HepG2 (cell line): ENCODE measurements at regions not wholly inside any gene's neighbourhood (a gene's known extent, or its start where the extent isn't known, plus 50 kb on each side); places are given as distances from the start of the nearest gene placed in this dataset.

Experiments used
- ATAC-seq: fragments of 200-7000 bp; cut with Tn5 transposase; 3 replicates; pipeline ENCODE4 v1.9.1; 2020; ENCODE audit warnings: mild to moderate bottlenecking, moderate library complexity
- BruUV-seq: library from RNA; stranded (reverse); fragments of 400-500 nt; replicated peaks from 2 replicates; lab custom pipeline; 2021; lab: Mats Ljungman, UMichigan
- CTCF ChIA-PET: fragments of 300-600 bp; formaldehyde crosslinking; extraction: SDS; loops from one replicate; lab custom pipeline; 2021; ENCODE audit warnings: low total read pairs, inconsistent platforms, low intra/inter-chr PET ratio; lab: Yijun Ruan, JAX
- POLR2A ChIA-PET: fragments of 350-600 bp; sonication (Branson Sonifier 250); formaldehyde crosslinking; loops from one replicate; lab custom pipeline; 2020; ENCODE audit warnings: antibody characterized with exemption, inconsistent platforms; lab: Yijun Ruan, JAX
- DNase-seq: peaks from one replicate; pipeline ENCODE4 v3.0.0-alpha.2; 2015; ENCODE audit warnings: low spot score
- FAIRE-seq: peaks from 3 replicates; lab custom pipeline; 2011; peaks lifted over from hg19 to GRCh38; lab: Jason Lieb, UNC
- H2AFZ ChIP-seq: one replicate; pipeline ENCODE4 v1.6.1; 2011; ENCODE audit warnings: low read length, inconsistent platforms
- H3K27ac ChIP-seq: fragments of 300-600 bp; 3 replicates; pipeline ENCODE4 v1.8.0; 2011; ENCODE audit warnings: mixed run types, mild to moderate bottlenecking, mixed read lengths, low read length, inconsistent platforms; ENCODE audit not compliant: insufficient read depth; ENCODE audit errors: extremely low read length
- H3K27me3 ChIP-seq, 2 experiments: fragments of 200-600 bp in 1 of 2; 2 replicates in 1 of 2; 3 replicates in 1 of 2; pipeline versions ENCODE4 v1.6.0 to v1.8.0; 2011; ENCODE audit warnings: low read length in 2 of 2, mild to moderate bottlenecking in 2 of 2, moderate library complexity in 2 of 2, inconsistent platforms in 1 of 2; ENCODE audit not compliant: insufficient read depth in 2 of 2, control insufficient read depth in 1 of 2
- H3K36me3 ChIP-seq, 2 experiments: fragments of 200-600 bp in 1 of 2; replicated peaks in 1 of 2; 2 replicates in 1 of 2; 3 replicates in 1 of 2; pipeline versions ENCODE4 v1.5.1 to v1.8.0; 2011; ENCODE audit warnings: low read length in 2 of 2, inconsistent platforms in 1 of 2; ENCODE audit not compliant: insufficient read depth in 2 of 2, control insufficient read depth in 1 of 2
- H3K4me1 ChIP-seq: 2 replicates; pipeline ENCODE4 v1.5.1; 2012; ENCODE audit warnings: low read length, inconsistent platforms; ENCODE audit not compliant: insufficient read depth
- H3K4me2 ChIP-seq: 2 replicates; pipeline ENCODE4 v1.6.0; 2011; ENCODE audit warnings: low read depth, low read length, inconsistent platforms
- H3K4me3 ChIP-seq, 3 experiments: fragments of 200-600 bp in 1 of 3; sonication (generic), shearing (Covaris generic) in 1 of 3; replicated peaks in 1 of 3; 2 replicates each; pipeline ENCODE4 v1.5.1; 2011 to 2016; ENCODE audit warnings: low read length in 3 of 3, inconsistent platforms in 2 of 3, low read depth in 2 of 3, mild to moderate bottlenecking in 2 of 3, control low read depth in 1 of 3, mixed read lengths in 1 of 3; ENCODE audit not compliant: insufficient read depth in 1 of 3
- H3K79me2 ChIP-seq: one replicate; pipeline ENCODE4 v1.6.1; 2011; ENCODE audit warnings: low read length, inconsistent platforms; ENCODE audit not compliant: insufficient read depth
- H3K9ac ChIP-seq: 2 replicates; pipeline ENCODE4 v1.6.0; 2011; ENCODE audit warnings: mild to moderate bottlenecking, low read depth, low read length, inconsistent platforms; ENCODE audit not compliant: insufficient read depth
- H3K9me3 ChIP-seq: 2 replicates; pipeline ENCODE4 v1.5.1; 2012; ENCODE audit warnings: mild to moderate bottlenecking, low read length
- H4K20me1 ChIP-seq: 2 replicates; pipeline ENCODE4 v1.6.0; 2011; ENCODE audit warnings: inconsistent platforms, mild to moderate bottlenecking, low read length, moderate library complexity; ENCODE audit not compliant: insufficient read depth
- GMEB2 ChIP-seq: IDR thresholded peaks from 2 replicates; pipeline ENCODE4 v1.6.1; 2016; ENCODE audit warnings: missing biosample characterization, missing genetic modification reagents, low read depth
- HHEX ChIP-seq: IDR thresholded peaks from 2 replicates; pipeline ENCODE4 v1.6.1; 2016; ENCODE audit warnings: control low read depth
- HNRNPLL ChIP-seq: fragments of 200-400 bp; formaldehyde crosslinking; IDR thresholded peaks from 2 replicates; pipeline ENCODE4 v1.6.1; 2017; ENCODE audit warnings: mild to moderate bottlenecking, low read depth, low read length; ENCODE audit not compliant: poor library complexity, severe bottlenecking
- KLF16 ChIP-seq, 2 experiments: sonication (generic) in 1 of 2; formaldehyde crosslinking in 1 of 2; IDR thresholded peaks; 2 replicates each; pipeline versions ENCODE4 v1.6.1 to v1.8.0; 2016 to 2023; ENCODE audit warnings: missing genetic modification reagents in 2 of 2, missing compliant biosample characterization in 1 of 2
- RBM39 ChIP-seq: fragments of 200-400 bp; formaldehyde crosslinking; IDR thresholded peaks from one replicate; pipeline ENCODE4 v1.6.1; 2018; ENCODE audit warnings: antibody characterized with exemption, mild to moderate bottlenecking, low read depth, low read length; ENCODE audit not compliant: poor library complexity, severe bottlenecking
- RNF2 ChIP-seq: fragments of 450-650 bp; conservative IDR thresholded peaks from 2 replicates; pipeline ENCODE4 v1.6.1; 2016; ENCODE audit warnings: low read depth
- SP140L ChIP-seq: sonication (generic); formaldehyde crosslinking; IDR thresholded peaks from 2 replicates; pipeline ENCODE4 v1.4.0; 2020; ENCODE audit warnings: missing genetic modification reagents, borderline replicate concordance
- TOPORS ChIP-seq: sonication (generic); formaldehyde crosslinking; IDR thresholded peaks from 2 replicates; pipeline ENCODE4 v1.8.0; 2023; ENCODE audit warnings: mild to moderate bottlenecking, missing genetic modification reagents
- U2AF2 ChIP-seq: fragments of 200-400 bp; formaldehyde crosslinking; IDR thresholded peaks from 2 replicates; pipeline ENCODE4 v1.6.1; 2017; ENCODE audit warnings: low read depth, mild to moderate bottlenecking, low read length
- ZNF451 ChIP-seq: sonication (generic); formaldehyde crosslinking; IDR thresholded peaks from 2 replicates; pipeline ENCODE4 v1.5.0; 2020; ENCODE audit warnings: mild to moderate bottlenecking, missing genetic modification reagents
- ZNF556 ChIP-seq: sonication (generic); formaldehyde crosslinking; IDR thresholded peaks from 2 replicates; pipeline ENCODE4 v1.4.0; 2020; ENCODE audit warnings: mild to moderate bottlenecking, missing genetic modification reagents, borderline replicate concordance
- ZNF567 ChIP-seq: sonication (generic); formaldehyde crosslinking; IDR thresholded peaks from 2 replicates; pipeline ENCODE4 v1.8.1; 2023; ENCODE audit warnings: mild to moderate bottlenecking, missing genetic modification reagents, borderline replicate concordance
- ZNF615 ChIP-seq: sonication (generic); formaldehyde crosslinking; IDR thresholded peaks from 2 replicates; pipeline ENCODE4 v1.5.0; 2020; ENCODE audit warnings: mild to moderate bottlenecking, missing genetic modification reagents, borderline replicate concordance
- WGBS: methylation state at CpG from one replicate; pipeline ENCODE4 v1.1.6; 2017; ENCODE audit warnings: low lambda C conversion rate; 5-methylcytosine and 5-hydroxymethylcytosine counted together
- in situ Hi-C: cut with HindIII; loops from 2 replicates; pipeline ENCODE4 v1.10.0; 2017; ENCODE audit warnings: low pct_unique_long_range_greater_than_20kb; ENCODE audit not compliant: extremely low pct_ligation_motif_present
- intact Hi-C: fragments of 100-400 bp; cut with micrococcal nuclease; formaldehyde crosslinking; loops from one replicate; pipeline ENCODE4 v1.10.0; 2022; ENCODE audit not compliant: unreplicated experiment
- TF ChIP-seq, protein P1 (sequence below): IDR thresholded peaks from 2 replicates; pipeline ENCODE4 v1.6.1; 2018; ENCODE audit warnings: missing genetic modification reagents

- DNase-seq (no peak), FAIRE-seq (no peak), ATAC-seq (no peak)
- WGBS = 12% methylated on average over 2 of the region's 2 CpGs
- no peak overlapping the region for H3K4me3 ChIP-seq
- no peak overlapping the region for H3K27ac ChIP-seq
- H3K27me3 ChIP-seq = no peaks in the 10 kb centered on the region
- H3K4me2 ChIP-seq = no peak overlapping the region
- POLR2A ChIA-PET = no interaction called here
- H4K20me1 ChIP-seq = no peaks in the 10 kb centered on the region
- CTCF ChIA-PET = no interaction called here
- no peaks in the 10 kb centered on the region for H3K79me2 ChIP-seq
- no peak for TF ChIP-seq KLF16 (CRISPR knock-in tag; IDR thresholded peaks at IDR 0.05)
- TF ChIP-seq ZNF556 = no peak
- TF ChIP-seq RNF2 = no peak
- in situ Hi-C loops = no loop called here
- no peaks in the 10 kb centered on the region for H3K4me1 ChIP-seq
- no peaks in the 10 kb centered on the region for H3K9me3 ChIP-seq
- H3K9ac ChIP-seq = no peak overlapping the region
- H2AFZ ChIP-seq = no peak overlapping the region
- no peaks in the 10 kb centered on the region for H3K36me3 ChIP-seq
- no TSS peak for BruUV-seq
- intact Hi-C loops = no loop called here
Measured at GRCh38 chr20:18978311-18978710, 164.7 kb downstream of the SCP2D1 start.

GRCh38 chr20:18979132-18979531 is 165.5 kb downstream of the SCP2D1 start:
- Histone ChIP-seq H3K4me1 (no peaks in the 10 kb centered on the region), H3K27ac (no peak overlapping the region), H3K36me3 (no peaks in the 10 kb centered on the region), H3K79me2 (no peaks in the 10 kb centered on the region), H3K9me3 (no peaks in the 10 kb centered on the region), H3K4me3 (no peak overlapping the region), H2AFZ (no peak overlapping the region), H4K20me1 (no peaks in the 10 kb centered on the region), H3K9ac (no peak overlapping the region), H3K27me3 (no peaks in the 10 kb centered on the region), H3K4me2 (no peak overlapping the region)
- DNase-seq (no peak), ATAC-seq (no peak), FAIRE-seq (no peak)
- in situ Hi-C loops (no loop called here), intact Hi-C loops (no loop called here)
- POLR2A ChIA-PET = no interaction called here
- CTCF ChIA-PET = no interaction called here
- no TSS peak for BruUV-seq
- WGBS = 6% methylated on average over 1 of the region's 1 CpG
- TF ChIP-seq TOPORS = no peak
- no peak for TF ChIP-seq HHEX (CRISPR knock-in tag)
- TF ChIP-seq ZNF567 (CRISPR knock-in tag) = no peak
- TF ChIP-seq RBM39 = no peak
- no peak for TF ChIP-seq SP140L (CRISPR knock-in tag)
- no peak for TF ChIP-seq HNRNPLL
- TF ChIP-seq U2AF2 = no peak
- TF ChIP-seq, protein P1, sequence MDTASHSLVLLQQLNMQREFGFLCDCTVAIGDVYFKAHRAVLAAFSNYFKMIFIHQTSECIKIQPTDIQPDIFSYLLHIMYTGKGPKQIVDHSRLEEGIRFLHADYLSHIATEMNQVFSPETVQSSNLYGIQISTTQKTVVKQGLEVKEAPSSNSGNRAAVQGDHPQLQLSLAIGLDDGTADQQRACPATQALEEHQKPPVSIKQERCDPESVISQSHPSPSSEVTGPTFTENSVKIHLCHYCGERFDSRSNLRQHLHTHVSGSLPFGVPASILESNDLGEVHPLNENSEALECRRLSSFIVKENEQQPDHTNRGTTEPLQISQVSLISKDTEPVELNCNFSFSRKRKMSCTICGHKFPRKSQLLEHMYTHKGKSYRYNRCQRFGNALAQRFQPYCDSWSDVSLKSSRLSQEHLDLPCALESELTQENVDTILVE (CRISPR knock-in tag) = no peak
- TF ChIP-seq GMEB2 = no peak
- TF ChIP-seq ZNF451 (CRISPR knock-in tag) = no peak
- TF ChIP-seq ZNF615 = no peak
